H1 (cell line): ENCODE measurements at regions not wholly inside any gene's neighbourhood (a gene's known extent, or its start where the extent isn't known, plus 50 kb on each side); places are given as distances from the start of the nearest gene placed in this dataset.

Source experiments
- CTCF ChIA-PET: fragments of 300-600 bp; sonication (Branson Sonifier 250); formaldehyde crosslinking; loops from one replicate; lab custom pipeline; 2021; ENCODE audit not compliant: partially characterized antibody; lab: Charles Lee
- POLR2A ChIA-PET: fragments of 300-600 bp; sonication (Branson Sonifier 250); formaldehyde crosslinking; loops from one replicate; lab custom pipeline; 2021; ENCODE audit warnings: inconsistent platforms; ENCODE audit not compliant: partially characterized antibody; lab: Charles Lee
- DNase-seq, 2 experiments: peaks; one replicate each; pipeline versions ENCODE4 v3.0.0 to v3.0.0-alpha.2; 2010 to 2022; ENCODE audit warnings: low spot score in 2 of 2, low read depth in 1 of 2, mixed read lengths in 1 of 2
- FAIRE-seq: peaks from 2 replicates; lab custom pipeline; 2011; peaks lifted over from hg19 to GRCh38; lab: Jason Lieb, UNC
- H2AFZ ChIP-seq: 2 replicates; pipeline ENCODE4 v1.8.1; 2012; ENCODE audit warnings: low read length, inconsistent platforms
- H2AK5ac ChIP-seq: 2 replicates; pipeline ENCODE4 v1.6.1; 2013; ENCODE audit warnings: low read depth, low read length
- H2BK120ac ChIP-seq: replicated peaks from 2 replicates; pipeline ENCODE3; 2013; ENCODE audit warnings: low read depth, low read length, inconsistent platforms
- H2BK12ac ChIP-seq: 2 replicates; pipeline ENCODE4 v1.6.1; 2013; ENCODE audit warnings: low read depth, low read length
- H2BK15ac ChIP-seq: 2 replicates; pipeline ENCODE4 v1.6.1; 2013; ENCODE audit warnings: low read length
- H2BK20ac ChIP-seq: 2 replicates; pipeline ENCODE4 v1.6.1; 2013; ENCODE audit warnings: low read length
- H2BK5ac ChIP-seq: 2 replicates; pipeline ENCODE4 v1.6.1; 2013; ENCODE audit warnings: low read depth, low read length
- H3K14ac ChIP-seq: 2 replicates; pipeline ENCODE4 v1.6.1; 2013; ENCODE audit warnings: inconsistent platforms; ENCODE audit not compliant: insufficient read length
- H3K18ac ChIP-seq: 2 replicates; pipeline ENCODE4 v1.6.1; 2013; ENCODE audit warnings: low read length; ENCODE audit errors: extremely low read depth
- H3K23ac ChIP-seq: 2 replicates; pipeline ENCODE4 v1.6.1; 2013; ENCODE audit warnings: inconsistent platforms; ENCODE audit not compliant: insufficient read length
- H3K23me2 ChIP-seq: 2 replicates; pipeline ENCODE4 v1.6.1; 2013; ENCODE audit warnings: low read depth, low read length
- H3K27ac ChIP-seq: 2 replicates; pipeline ENCODE4 v1.6.1; 2011; ENCODE audit warnings: low read depth, low read length, inconsistent platforms
- H3K27me3 ChIP-seq, 4 experiments: replicated peaks in 1 of 4; 1 replicate in 1 of 4; 2 replicates in 3 of 4; pipeline versions ENCODE4 v1.6.1 to v1.8.1; 2011 to 2013; ENCODE audit warnings: low read length in 3 of 4, mild to moderate bottlenecking in 3 of 4, inconsistent platforms in 2 of 4, mixed read lengths in 2 of 4, moderate library complexity in 1 of 4; ENCODE audit not compliant: control insufficient read depth in 3 of 4, insufficient read depth in 3 of 4; ENCODE audit errors: extremely low read depth in 1 of 4
- H3K36me3 ChIP-seq, 4 experiments: 2 replicates each; pipeline versions ENCODE4 v1.6.1 to v1.8.1; 2011 to 2013; ENCODE audit warnings: mild to moderate bottlenecking in 4 of 4, low read length in 3 of 4, moderate library complexity in 2 of 4, control low read depth in 1 of 4, inconsistent platforms in 1 of 4; ENCODE audit not compliant: insufficient read depth in 4 of 4, control insufficient read depth in 2 of 4
- H3K4ac ChIP-seq: replicated peaks from 2 replicates; pipeline ENCODE3; 2013; ENCODE audit warnings: low read length, low read depth, mixed read lengths, inconsistent platforms; ENCODE audit not compliant: insufficient read length
- H3K4me1 ChIP-seq, 4 experiments: replicated peaks in 1 of 4; 1 replicate in 1 of 4; 2 replicates in 3 of 4; pipeline versions ENCODE4 v1.6.1 to v1.8.1; 2011 to 2013; ENCODE audit warnings: low read length in 3 of 4, inconsistent platforms in 2 of 4, mixed read lengths in 1 of 4; ENCODE audit not compliant: insufficient read depth in 4 of 4, control insufficient read depth in 3 of 4
- H3K4me2 ChIP-seq, 2 experiments: 2 replicates each; pipeline versions ENCODE4 v1.6.1 to v1.8.1; 2011 to 2013; ENCODE audit warnings: low read depth in 2 of 2, low read length in 2 of 2, control low read depth in 1 of 2, inconsistent platforms in 1 of 2, mild to moderate bottlenecking in 1 of 2; ENCODE audit not compliant: insufficient read depth in 1 of 2
- H3K4me3 ChIP-seq, 4 experiments: fragments of 200-600, 300-600 bp in 1 of 4; sonication (generic), shearing (Covaris generic), sonication (Bioruptor Twin) in 1 of 4; 2 replicates each; pipeline versions ENCODE4 v1.5.1 to v1.8.1; 2011 to 2016; ENCODE audit warnings: low read length in 4 of 4, low read depth in 3 of 4, control low read depth in 2 of 4, inconsistent platforms in 2 of 4, mild to moderate bottlenecking in 2 of 4, mixed read lengths in 1 of 4, moderate library complexity in 1 of 4; ENCODE audit not compliant: insufficient read depth in 2 of 4; ENCODE audit errors: extremely low read depth in 1 of 4
- H3K56ac ChIP-seq: replicated peaks from 2 replicates; pipeline ENCODE3; 2013; ENCODE audit warnings: low read depth, mild to moderate bottlenecking, mixed read lengths, low read length, inconsistent platforms; ENCODE audit not compliant: insufficient read length
- H3K79me1 ChIP-seq: 2 replicates; pipeline ENCODE4 v1.6.1; 2013; ENCODE audit warnings: low read depth, low read length, control low read depth
- H3K79me2 ChIP-seq, 2 experiments: 2 replicates each; pipeline versions ENCODE4 v1.6.1 to v1.8.1; 2012 to 2013; ENCODE audit warnings: low read length in 2 of 2, mild to moderate bottlenecking in 2 of 2, inconsistent platforms in 1 of 2; ENCODE audit not compliant: insufficient read depth in 2 of 2, control insufficient read depth in 1 of 2
- H3K9ac ChIP-seq, 4 experiments: replicated peaks in 1 of 4; 1 replicate in 1 of 4; 2 replicates in 3 of 4; pipeline versions ENCODE4 v1.6.1 to v1.8.1; 2011 to 2013; ENCODE audit warnings: low read depth in 3 of 4, low read length in 3 of 4, control low read depth in 2 of 4, mild to moderate bottlenecking in 2 of 4, moderate library complexity in 2 of 4, inconsistent platforms in 1 of 4; ENCODE audit errors: extremely low read depth in 1 of 4
- H3K9me3 ChIP-seq, 2 experiments: 2 replicates each; pipeline versions ENCODE4 v1.6.1 to v1.8.1; 2012 to 2013; ENCODE audit warnings: mild to moderate bottlenecking in 2 of 2, moderate library complexity in 2 of 2, control low read depth in 1 of 2, inconsistent platforms in 1 of 2, low read depth in 1 of 2, low read length in 1 of 2, mixed read lengths in 1 of 2; ENCODE audit not compliant: insufficient read depth in 2 of 2
- H4K20me1 ChIP-seq, 2 experiments: replicated peaks in 1 of 2; 2 replicates each; pipeline versions ENCODE3 to v1.8.1; 2011 to 2013; ENCODE audit warnings: inconsistent platforms in 2 of 2, low read length in 2 of 2, mild to moderate bottlenecking in 1 of 2; ENCODE audit not compliant: insufficient read depth in 2 of 2, control insufficient read depth in 1 of 2
- H4K5ac ChIP-seq: 2 replicates; pipeline ENCODE4 v1.6.1; 2013; ENCODE audit warnings: low read length, low read depth, mixed read lengths, inconsistent platforms; ENCODE audit not compliant: insufficient read length
- H4K8ac ChIP-seq: 2 replicates; pipeline ENCODE4 v1.8.0; 2013; ENCODE audit warnings: mild to moderate bottlenecking, moderate library complexity, low read length, inconsistent platforms; ENCODE audit not compliant: insufficient read depth; ENCODE audit errors: extremely low read depth
- H4K91ac ChIP-seq: replicated peaks from 2 replicates; pipeline ENCODE3; 2013; ENCODE audit warnings: low read length, mixed read lengths, inconsistent platforms; ENCODE audit not compliant: insufficient read length
- ASH2L ChIP-seq: fragments of 200-600, 300-600 bp; sonication (generic); IDR thresholded peaks from one replicate; pipeline ENCODE4 v1.7.1; 2017; ENCODE audit warnings: low read length
- BACH1 ChIP-seq: IDR thresholded peaks from 2 replicates; pipeline ENCODE4 v1.6.1; 2012; ENCODE audit warnings: low read length, improper control_type of control experiment
- CHD2 ChIP-seq: IDR thresholded peaks from 2 replicates; pipeline ENCODE4 v1.6.1; 2012; ENCODE audit warnings: low read length, improper control_type of control experiment
- CTBP2 ChIP-seq: IDR thresholded peaks from 2 replicates; pipeline ENCODE4 v1.7.0; 2011; ENCODE audit warnings: borderline replicate concordance, mild to moderate bottlenecking, moderate library complexity, mixed read lengths, low read length; ENCODE audit not compliant: insufficient read depth, insufficient read length
- EGR1 ChIP-seq: IDR thresholded peaks from 2 replicates; pipeline ENCODE4 v1.6.1; 2011; ENCODE audit warnings: low read depth, low read length, borderline replicate concordance
- NANOG ChIP-seq: IDR thresholded peaks from 2 replicates; pipeline ENCODE4 v1.6.1; 2011; ENCODE audit warnings: low read length, low read depth, mild to moderate bottlenecking, inconsistent platforms; ENCODE audit not compliant: insufficient read depth, poor library complexity, severe bottlenecking
- POLR2AphosphoS5 ChIP-seq: IDR thresholded peaks from 2 replicates; pipeline ENCODE4 v1.6.1; 2011; ENCODE audit warnings: low read depth, low read length
- POU5F1 ChIP-seq: IDR thresholded peaks from 2 replicates; pipeline ENCODE4 v1.6.1; 2011; ENCODE audit warnings: low read depth, mild to moderate bottlenecking, low read length, moderate library complexity
- RAD21 ChIP-seq, 2 experiments: IDR thresholded peaks in 1 of 2; conservative IDR thresholded peaks in 1 of 2; 2 replicates each; pipeline ENCODE4 v1.6.1; 2011; ENCODE audit warnings: low read depth in 2 of 2, low read length in 2 of 2, improper control_type of control experiment in 1 of 2, inconsistent platforms in 1 of 2, mild to moderate bottlenecking in 1 of 2, moderate library complexity in 1 of 2
- SP4 ChIP-seq: IDR thresholded peaks from 2 replicates; pipeline ENCODE4 v1.6.1; 2012; ENCODE audit warnings: low read length, inconsistent platforms
- SUZ12 ChIP-seq: fragments of 200-600 bp; sonication (generic); IDR thresholded peaks from 2 replicates; pipeline ENCODE4 v1.6.1; 2012; ENCODE audit warnings: mild to moderate bottlenecking, inconsistent platforms, low read length, moderate library complexity, mixed read lengths
- TEAD4 ChIP-seq: IDR thresholded peaks from 2 replicates; pipeline ENCODE4 v1.6.1; 2012; ENCODE audit warnings: low read depth, low read length, inconsistent platforms, mixed read lengths
- ZNF274 ChIP-seq: IDR thresholded peaks from 2 replicates; pipeline ENCODE4 v1.7.0; 2012; ENCODE audit warnings: low read length, borderline replicate concordance; ENCODE audit errors: extremely low read depth
- WGBS, 2 experiments: shearing (Covaris generic) in 1 of 2; methylation state at CpG; one replicate each; pipeline versions ENCODE4 v1.1.6 to v1.1.7; 2013 to 2015; ENCODE audit warnings: low lambda C conversion rate in 2 of 2, mixed read lengths in 2 of 2, inconsistent platforms in 1 of 2, low coverage in 1 of 2, missing lambda C conversion rate in 1 of 2; ENCODE audit not compliant: insufficient replicate concordance in 2 of 2, insufficient coverage in 1 of 2, insufficient read length in 1 of 2; ENCODE audit errors: extremely low coverage in 1 of 2, missing lambda C conversion rate in 1 of 2; 5-methylcytosine and 5-hydroxymethylcytosine counted together
- TF ChIP-seq, protein P1 (sequence below): IDR thresholded peaks from 2 replicates; pipeline ENCODE4 v1.6.1; 2011; ENCODE audit warnings: low read length, improper control_type of control experiment

DNA sequence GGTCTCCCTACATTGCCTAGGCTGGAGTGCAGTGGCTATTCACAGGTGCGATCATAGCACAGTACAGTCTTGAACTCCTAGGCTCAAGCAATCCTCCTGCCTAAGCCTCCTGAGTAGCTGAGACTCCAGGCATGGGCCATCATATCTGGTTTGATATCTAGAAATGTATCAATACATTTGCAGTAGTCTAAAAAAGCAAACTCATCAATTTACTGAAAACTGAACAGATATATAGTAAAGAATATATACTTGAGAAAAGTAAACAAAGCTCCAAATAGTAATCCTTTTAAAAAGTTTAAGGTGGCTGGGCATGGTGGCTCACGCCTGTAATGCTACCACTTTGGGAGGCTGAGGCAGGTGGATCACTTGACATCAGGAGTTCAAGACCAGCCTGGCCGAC is 57.1 kb upstream of the KMT2C start:
- Histone ChIP-seq H3K79me2 (no peaks in the 10 kb centered on the region), H3K23me2 (no peaks in the 10 kb centered on the region), H3K4ac (no peak overlapping the region), H3K27ac (no peak overlapping the region), H2BK12ac (no peak overlapping the region), H4K5ac (no peak overlapping the region), H3K79me1 (no peaks in the 10 kb centered on the region), H3K36me3 (no peaks in the 10 kb centered on the region), H2BK5ac (no peak overlapping the region), H2BK120ac (no peak overlapping the region), H3K14ac (no peak overlapping the region), H3K23ac (no peak overlapping the region), H4K20me1 (no peaks in the 10 kb centered on the region), H4K91ac (no peak overlapping the region), H2AFZ (no peak overlapping the region), H2BK20ac (no peak overlapping the region), H3K9ac (no peak overlapping the region), H3K9me3 (peaks cover 0 to 4% of the 10 kb centered on the region in 2 experiments; a peak in 1 of 4 replicates), H2AK5ac (no peak overlapping the region), H3K4me3 (no peak overlapping the region), H3K56ac (no peak overlapping the region), H3K18ac (no peak overlapping the region), H3K4me1 (no peaks in the 10 kb centered on the region; a peak in 1 of 7 replicates), H4K8ac (no peak overlapping the region), H3K4me2 (no peak overlapping the region), H3K27me3 (no peaks in the 10 kb centered on the region), H2BK15ac (no peak overlapping the region)
- no peak for FAIRE-seq
- 83% methylated on average over 3 of the region's 3 CpGs; no CpG with 5 or more reads in 1 of the 2 experiments for WGBS, 2 experiments
- TF ChIP-seq RAD21 (IDR thresholded peaks at IDR 0.05 in 1 of 2, conservative IDR thresholded peaks at IDR 0.05 in 1 of 2; ENCODE audit: low read depth in 2 of 2, low read length in 2 of 2): no peak
- TF ChIP-seq POLR2AphosphoS5: no peak
- no peak for TF ChIP-seq ZNF274
- no peak for TF ChIP-seq NANOG
- no peak for TF ChIP-seq SUZ12
- no peak for TF ChIP-seq CTBP2
- no peak for TF ChIP-seq TEAD4
- no peak for TF ChIP-seq EGR1
- no peak for TF ChIP-seq SP4
- TF ChIP-seq POU5F1: no peak
- TF ChIP-seq, protein P1, sequence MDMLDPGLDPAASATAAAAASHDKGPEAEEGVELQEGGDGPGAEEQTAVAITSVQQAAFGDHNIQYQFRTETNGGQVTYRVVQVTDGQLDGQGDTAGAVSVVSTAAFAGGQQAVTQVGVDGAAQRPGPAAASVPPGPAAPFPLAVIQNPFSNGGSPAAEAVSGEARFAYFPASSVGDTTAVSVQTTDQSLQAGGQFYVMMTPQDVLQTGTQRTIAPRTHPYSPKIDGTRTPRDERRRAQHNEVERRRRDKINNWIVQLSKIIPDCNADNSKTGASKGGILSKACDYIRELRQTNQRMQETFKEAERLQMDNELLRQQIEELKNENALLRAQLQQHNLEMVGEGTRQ: no peak
- no peak for TF ChIP-seq CHD2
- TF ChIP-seq BACH1: no peak
- no peak for TF ChIP-seq ASH2L
- CTCF ChIA-PET: interaction anchor here (0.6 to 1.4 kb wide), 2 partner anchors 15 to 103 kb away, joined by 3 read pairs; no protein-coding TSS in a partner anchor
- POLR2A ChIA-PET: interaction anchor here (0.6 kb wide), 1 partner anchor 16 kb away, joined by 4 read pairs; no protein-coding TSS in a partner anchor
- no peak for DNase-seq
